ENCODE measurements at regions not wholly inside any gene's neighbourhood (a gene's known extent, or its start where the extent isn't known, plus 50 kb on each side); places are given as distances from the start of the nearest gene placed in this dataset.

DNA sequence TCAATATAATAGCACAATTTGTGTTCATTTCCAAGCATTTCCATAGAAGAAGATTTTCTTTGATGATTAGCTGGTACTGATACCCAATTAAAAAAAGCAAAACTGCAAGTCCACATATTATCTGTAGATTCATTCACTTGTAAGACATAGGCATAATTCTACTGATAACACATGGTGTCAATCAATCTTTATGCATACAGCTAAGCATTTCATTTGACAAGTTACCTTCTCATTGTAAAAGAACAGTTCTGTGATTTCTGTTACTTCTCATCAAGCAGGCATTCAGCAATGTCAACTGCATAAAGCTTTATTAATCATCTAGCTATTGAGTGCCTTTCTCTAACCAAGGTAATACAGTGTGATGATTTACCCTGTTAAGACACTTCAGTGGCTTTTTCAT, 672.0 kb downstream of the PLOD2 start:
- TF ChIP-seq, protein P1, sequence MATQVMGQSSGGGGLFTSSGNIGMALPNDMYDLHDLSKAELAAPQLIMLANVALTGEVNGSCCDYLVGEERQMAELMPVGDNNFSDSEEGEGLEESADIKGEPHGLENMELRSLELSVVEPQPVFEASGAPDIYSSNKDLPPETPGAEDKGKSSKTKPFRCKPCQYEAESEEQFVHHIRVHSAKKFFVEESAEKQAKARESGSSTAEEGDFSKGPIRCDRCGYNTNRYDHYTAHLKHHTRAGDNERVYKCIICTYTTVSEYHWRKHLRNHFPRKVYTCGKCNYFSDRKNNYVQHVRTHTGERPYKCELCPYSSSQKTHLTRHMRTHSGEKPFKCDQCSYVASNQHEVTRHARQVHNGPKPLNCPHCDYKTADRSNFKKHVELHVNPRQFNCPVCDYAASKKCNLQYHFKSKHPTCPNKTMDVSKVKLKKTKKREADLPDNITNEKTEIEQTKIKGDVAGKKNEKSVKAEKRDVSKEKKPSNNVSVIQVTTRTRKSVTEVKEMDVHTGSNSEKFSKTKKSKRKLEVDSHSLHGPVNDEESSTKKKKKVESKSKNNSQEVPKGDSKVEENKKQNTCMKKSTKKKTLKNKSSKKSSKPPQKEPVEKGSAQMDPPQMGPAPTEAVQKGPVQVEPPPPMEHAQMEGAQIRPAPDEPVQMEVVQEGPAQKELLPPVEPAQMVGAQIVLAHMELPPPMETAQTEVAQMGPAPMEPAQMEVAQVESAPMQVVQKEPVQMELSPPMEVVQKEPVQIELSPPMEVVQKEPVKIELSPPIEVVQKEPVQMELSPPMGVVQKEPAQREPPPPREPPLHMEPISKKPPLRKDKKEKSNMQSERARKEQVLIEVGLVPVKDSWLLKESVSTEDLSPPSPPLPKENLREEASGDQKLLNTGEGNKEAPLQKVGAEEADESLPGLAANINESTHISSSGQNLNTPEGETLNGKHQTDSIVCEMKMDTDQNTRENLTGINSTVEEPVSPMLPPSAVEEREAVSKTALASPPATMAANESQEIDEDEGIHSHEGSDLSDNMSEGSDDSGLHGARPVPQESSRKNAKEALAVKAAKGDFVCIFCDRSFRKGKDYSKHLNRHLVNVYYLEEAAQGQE (IDR thresholded peaks at IDR 0.05; ENCODE audit: low read depth), result no peak
- TF ChIP-seq TAF1 (IDR thresholded peaks at IDR 0.05; ENCODE audit: low read depth) (no peak), YY1 (IDR thresholded peaks at IDR 0.05; ENCODE audit: low read depth) (no peak), EP300 (IDR thresholded peaks at IDR 0.05; ENCODE audit: borderline replicate concordance) (no peak), EGR1 (IDR thresholded peaks at IDR 0.05) (no peak), TCF12 (IDR thresholded peaks at IDR 0.05; ENCODE audit: low read depth) (no peak), ZBTB7A (IDR thresholded peaks at IDR 0.05; ENCODE audit: low read depth) (no peak), CEBPB (IDR thresholded peaks at IDR 0.05) (no peak), TEAD4 (IDR thresholded peaks at IDR 0.05) (no peak), FOXM1 (IDR thresholded peaks at IDR 0.05; ENCODE audit: borderline replicate concordance, low read depth) (no peak), CREB1 (IDR thresholded peaks at IDR 0.05; ENCODE audit: low read depth) (no peak), RAD21 (IDR thresholded peaks at IDR 0.05; ENCODE audit: low read depth) (no peak)
- TF ChIP-seq, protein P2, sequence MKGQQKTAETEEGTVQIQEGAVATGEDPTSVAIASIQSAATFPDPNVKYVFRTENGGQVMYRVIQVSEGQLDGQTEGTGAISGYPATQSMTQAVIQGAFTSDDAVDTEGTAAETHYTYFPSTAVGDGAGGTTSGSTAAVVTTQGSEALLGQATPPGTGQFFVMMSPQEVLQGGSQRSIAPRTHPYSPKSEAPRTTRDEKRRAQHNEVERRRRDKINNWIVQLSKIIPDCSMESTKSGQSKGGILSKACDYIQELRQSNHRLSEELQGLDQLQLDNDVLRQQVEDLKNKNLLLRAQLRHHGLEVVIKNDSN (IDR thresholded peaks at IDR 0.05), result no peak

DNA sequence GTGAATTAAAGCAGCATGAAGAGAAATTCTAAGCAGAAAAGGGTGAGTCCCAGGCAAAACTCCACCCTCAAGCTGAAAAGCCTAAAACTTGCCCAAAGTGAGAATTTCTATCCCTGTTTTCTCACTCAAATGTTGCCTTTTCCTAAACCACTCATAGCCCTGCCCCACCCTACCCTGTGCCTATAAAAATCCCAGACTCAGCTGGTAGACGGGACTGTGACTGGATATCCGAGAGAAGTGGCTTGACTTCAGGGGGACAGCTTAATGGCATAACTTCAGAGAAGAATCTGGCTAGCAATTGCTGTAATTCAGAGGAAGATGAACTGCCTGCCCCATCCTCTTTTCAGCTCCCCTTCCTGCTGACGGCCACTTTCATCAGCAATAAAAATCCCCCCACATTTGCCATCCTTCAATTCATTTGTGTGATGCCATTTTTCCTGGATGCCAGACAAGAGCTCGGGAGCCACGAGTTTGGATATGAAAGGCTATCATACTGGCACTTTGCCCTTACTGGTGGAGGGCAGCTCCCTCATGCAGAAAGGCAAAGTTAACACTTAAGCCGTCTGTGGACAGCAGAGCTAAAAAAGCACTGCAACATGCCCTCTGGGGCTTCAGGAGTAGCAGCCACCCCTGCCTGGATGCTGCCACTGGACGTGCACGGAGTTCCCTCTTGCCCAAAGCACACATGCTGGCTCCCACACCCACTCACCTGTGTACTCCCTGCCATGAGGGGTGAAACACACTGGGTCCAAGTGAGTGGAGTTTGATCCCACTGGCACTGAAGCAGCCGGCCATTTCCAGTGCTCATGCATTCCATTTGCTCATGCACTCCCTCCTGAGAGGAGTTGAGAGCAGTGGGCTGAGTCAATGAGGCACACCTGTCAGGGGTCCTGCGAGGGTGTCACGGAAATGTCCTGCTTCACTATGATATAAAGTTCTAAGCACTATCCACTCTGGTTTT, 670.6 kb downstream of the PLOD2 start:
- TF ChIP-seq ZBTB7A (IDR thresholded peaks at IDR 0.05; ENCODE audit: low read depth), result no peak
- TF ChIP-seq, protein P3, sequence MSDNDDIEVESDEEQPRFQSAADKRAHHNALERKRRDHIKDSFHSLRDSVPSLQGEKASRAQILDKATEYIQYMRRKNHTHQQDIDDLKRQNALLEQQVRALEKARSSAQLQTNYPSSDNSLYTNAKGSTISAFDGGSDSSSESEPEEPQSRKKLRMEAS (IDR thresholded peaks at IDR 0.05), result no peak

DNA sequence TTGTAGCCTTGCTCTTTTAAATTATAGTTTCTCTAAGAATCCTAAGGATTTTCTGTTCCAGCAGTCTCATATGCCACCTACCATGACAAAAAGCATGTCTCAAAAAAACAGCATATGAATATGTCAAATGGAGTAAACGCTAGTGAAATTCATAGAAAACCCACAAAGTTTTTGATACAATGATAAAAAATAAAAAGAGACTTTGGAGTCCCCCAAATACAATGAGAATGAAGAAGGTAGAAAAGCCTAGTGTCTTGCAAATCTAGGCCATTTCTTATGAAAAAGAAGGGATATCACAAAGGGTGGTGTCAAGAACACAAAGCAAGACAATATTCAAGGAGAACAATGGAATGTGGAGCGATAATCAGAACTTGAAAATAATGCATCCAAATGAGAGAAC, 668.5 kb downstream of the PLOD2 start:
- TF ChIP-seq TAF1 (IDR thresholded peaks at IDR 0.05; ENCODE audit: low read depth) (no peak), TEAD4 (IDR thresholded peaks at IDR 0.05) (no peak), CEBPB (IDR thresholded peaks at IDR 0.05) (no peak), CREB1 (IDR thresholded peaks at IDR 0.05; ENCODE audit: low read depth) (no peak), TCF12 (IDR thresholded peaks at IDR 0.05; ENCODE audit: low read depth) (no peak), EP300 (IDR thresholded peaks at IDR 0.05; ENCODE audit: borderline replicate concordance) (no peak)
- TF ChIP-seq, protein P1 (IDR thresholded peaks at IDR 0.05; ENCODE audit: low read depth), result no peak
- TF ChIP-seq, protein P3 (IDR thresholded peaks at IDR 0.05), result no peak

DNA sequence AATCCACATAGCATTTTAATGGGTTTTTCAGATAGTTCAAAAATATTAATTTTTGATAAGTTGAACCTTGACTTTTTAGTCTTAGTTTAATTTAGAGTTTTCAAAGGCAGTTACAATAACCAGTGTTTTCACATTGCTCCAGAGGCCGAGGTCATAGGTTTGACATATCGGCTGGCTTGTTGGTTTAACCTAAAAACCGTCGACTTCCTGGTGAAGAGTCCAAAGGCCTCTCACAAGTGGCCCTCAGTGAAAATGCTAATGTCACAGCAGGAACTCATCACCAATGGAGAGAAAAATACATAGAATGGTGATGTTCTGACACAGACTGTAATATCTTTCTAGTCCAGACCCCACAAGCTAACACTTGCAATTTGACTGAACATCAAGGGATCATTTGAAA, 642.3 kb downstream of the PLOD2 start:
- no peak for TF ChIP-seq RAD21 (IDR thresholded peaks at IDR 0.05; ENCODE audit: low read depth)
- TF ChIP-seq TAF1 (IDR thresholded peaks at IDR 0.05; ENCODE audit: low read depth), result no peak

DNA sequence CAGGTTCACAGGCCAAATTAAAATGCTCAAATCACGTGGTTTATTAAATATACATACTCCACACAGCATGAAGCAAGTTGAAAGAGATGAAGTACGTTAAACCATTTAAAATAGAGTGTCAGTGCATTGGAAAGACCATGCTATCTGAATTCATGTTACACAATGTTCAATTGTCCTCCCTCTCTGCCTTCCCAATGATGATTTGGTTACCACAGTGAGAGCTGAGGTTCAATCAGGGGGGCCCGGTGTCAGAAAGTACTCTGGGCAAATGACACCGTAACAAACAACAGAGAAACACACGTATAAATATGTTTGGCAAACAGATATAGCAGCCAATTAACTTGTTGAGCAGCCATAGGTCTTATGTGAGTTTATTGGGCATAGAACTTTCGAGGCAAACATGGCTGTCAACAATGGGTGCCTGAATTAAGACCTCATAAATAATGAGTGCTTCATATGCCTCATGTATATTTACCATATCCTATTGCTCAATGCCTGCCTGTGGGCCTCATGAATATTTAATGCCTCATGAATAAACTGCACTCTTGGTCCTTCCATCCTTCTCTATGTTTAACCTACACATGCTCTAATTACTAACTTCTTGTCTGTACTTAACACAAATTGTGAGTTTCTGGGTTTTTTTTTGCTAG, 641.5 kb downstream of the PLOD2 start:
- TF ChIP-seq TEAD4 (IDR thresholded peaks at IDR 0.05) (no peak), RAD21 (IDR thresholded peaks at IDR 0.05; ENCODE audit: low read depth) (no peak), YY1 (IDR thresholded peaks at IDR 0.05; ENCODE audit: low read depth) (no peak), EGR1 (IDR thresholded peaks at IDR 0.05) (no peak), FOXM1 (IDR thresholded peaks at IDR 0.05; ENCODE audit: borderline replicate concordance, low read depth) (no peak), TAF1 (IDR thresholded peaks at IDR 0.05; ENCODE audit: low read depth) (no peak)
- TF ChIP-seq, protein P3 (IDR thresholded peaks at IDR 0.05), result no peak
- TF ChIP-seq, protein P1 (IDR thresholded peaks at IDR 0.05; ENCODE audit: low read depth), result no peak
